Brain microvascular endothelial cell (primary cell): ENCODE measurements at regions not wholly inside any gene's neighbourhood (a gene's known extent, or its start where the extent isn't known, plus 50 kb on each side); places are given as distances from the start of the nearest gene placed in this dataset.
A peak's percentile ranks its signal among the peaks of the same experiment; 100 is the strongest.

ENCODE experiments used
- DNase-seq: peaks from one replicate; pipeline ENCODE4 v3.0.0-alpha.2; 2020
- H3K27ac ChIP-seq: fragments of 250-450 bp; sonication (Bioruptor Pico); 2 replicates; pipeline ENCODE4 v1.5.1; 2020; ENCODE audit warnings: mild to moderate bottlenecking, moderate library complexity
- H3K27me3 ChIP-seq: fragments of 250-450 bp; sonication (Bioruptor Pico); replicated peaks from 2 replicates; pipeline ENCODE4 v1.5.1; 2020; ENCODE audit warnings: mild to moderate bottlenecking
- H3K36me3 ChIP-seq: fragments of 250-450 bp; sonication (Bioruptor Pico); replicated peaks from 2 replicates; pipeline ENCODE4 v1.5.1; 2020; ENCODE audit warnings: mild to moderate bottlenecking
- H3K4me3 ChIP-seq: 2 replicates; pipeline ENCODE4 v1.5.1; 2011; ENCODE audit warnings: low read depth, mild to moderate bottlenecking, control low read depth, low read length, moderate library complexity
- in situ Hi-C: cut with HindIII; loops from 2 replicates; pipeline ENCODE4 v1.10.0; 2017; ENCODE audit warnings: low sequenced_read_pairs, low pct_ligation_motif_present
- TF ChIP-seq, protein P1 (sequence below): IDR thresholded peaks from 2 replicates; pipeline ENCODE4 v1.5.1; 2011; ENCODE audit warnings: low read depth, mild to moderate bottlenecking, moderate library complexity, low read length, control low read depth, inconsistent platforms; ENCODE audit errors: missing control alignments

DNA sequence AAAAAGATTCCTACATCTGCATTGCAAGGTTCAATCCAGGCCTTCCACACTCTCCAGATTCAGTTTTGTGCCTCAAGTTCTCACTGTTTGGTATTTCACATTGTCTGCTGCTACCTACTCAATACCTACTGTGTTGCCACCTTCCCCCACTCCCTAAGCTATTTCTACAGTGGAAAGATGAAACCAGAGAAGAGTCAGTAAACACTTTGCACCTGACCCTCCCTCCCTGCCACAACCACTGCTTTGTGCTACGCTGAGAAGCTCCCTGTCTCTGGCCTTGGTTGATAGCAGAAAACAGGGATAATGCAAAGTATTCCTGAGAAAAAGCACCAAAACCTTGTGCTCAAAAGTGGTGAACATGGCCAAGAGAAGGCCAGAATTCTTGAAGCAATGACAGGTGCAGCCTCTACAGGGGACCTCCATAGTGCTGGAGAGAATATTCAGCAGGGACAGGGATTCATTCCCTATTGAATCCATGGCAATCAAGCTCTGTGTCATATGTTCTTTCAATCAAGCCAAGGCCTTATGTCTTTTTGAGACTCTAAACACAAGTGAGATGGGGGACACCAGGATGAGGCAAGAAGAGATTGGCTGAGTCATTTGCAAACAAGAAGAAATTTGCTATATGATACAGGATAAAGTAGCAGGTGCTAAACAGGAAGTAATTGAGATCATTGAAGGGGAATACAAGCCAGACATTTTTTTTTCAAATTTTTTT, 83.5 kb upstream of the LIPC start:
- TF ChIP-seq, protein P1, sequence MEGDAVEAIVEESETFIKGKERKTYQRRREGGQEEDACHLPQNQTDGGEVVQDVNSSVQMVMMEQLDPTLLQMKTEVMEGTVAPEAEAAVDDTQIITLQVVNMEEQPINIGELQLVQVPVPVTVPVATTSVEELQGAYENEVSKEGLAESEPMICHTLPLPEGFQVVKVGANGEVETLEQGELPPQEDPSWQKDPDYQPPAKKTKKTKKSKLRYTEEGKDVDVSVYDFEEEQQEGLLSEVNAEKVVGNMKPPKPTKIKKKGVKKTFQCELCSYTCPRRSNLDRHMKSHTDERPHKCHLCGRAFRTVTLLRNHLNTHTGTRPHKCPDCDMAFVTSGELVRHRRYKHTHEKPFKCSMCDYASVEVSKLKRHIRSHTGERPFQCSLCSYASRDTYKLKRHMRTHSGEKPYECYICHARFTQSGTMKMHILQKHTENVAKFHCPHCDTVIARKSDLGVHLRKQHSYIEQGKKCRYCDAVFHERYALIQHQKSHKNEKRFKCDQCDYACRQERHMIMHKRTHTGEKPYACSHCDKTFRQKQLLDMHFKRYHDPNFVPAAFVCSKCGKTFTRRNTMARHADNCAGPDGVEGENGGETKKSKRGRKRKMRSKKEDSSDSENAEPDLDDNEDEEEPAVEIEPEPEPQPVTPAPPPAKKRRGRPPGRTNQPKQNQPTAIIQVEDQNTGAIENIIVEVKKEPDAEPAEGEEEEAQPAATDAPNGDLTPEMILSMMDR: no peak
- Histone ChIP-seq H3K27me3 (no peaks in the 10 kb centered on the region), H3K4me3 (no peak overlapping the region), H3K36me3 (no peaks in the 10 kb centered on the region), H3K27ac (no peak overlapping the region)
- in situ Hi-C loops: no loop called here
- DNase-seq: no peak

DNA sequence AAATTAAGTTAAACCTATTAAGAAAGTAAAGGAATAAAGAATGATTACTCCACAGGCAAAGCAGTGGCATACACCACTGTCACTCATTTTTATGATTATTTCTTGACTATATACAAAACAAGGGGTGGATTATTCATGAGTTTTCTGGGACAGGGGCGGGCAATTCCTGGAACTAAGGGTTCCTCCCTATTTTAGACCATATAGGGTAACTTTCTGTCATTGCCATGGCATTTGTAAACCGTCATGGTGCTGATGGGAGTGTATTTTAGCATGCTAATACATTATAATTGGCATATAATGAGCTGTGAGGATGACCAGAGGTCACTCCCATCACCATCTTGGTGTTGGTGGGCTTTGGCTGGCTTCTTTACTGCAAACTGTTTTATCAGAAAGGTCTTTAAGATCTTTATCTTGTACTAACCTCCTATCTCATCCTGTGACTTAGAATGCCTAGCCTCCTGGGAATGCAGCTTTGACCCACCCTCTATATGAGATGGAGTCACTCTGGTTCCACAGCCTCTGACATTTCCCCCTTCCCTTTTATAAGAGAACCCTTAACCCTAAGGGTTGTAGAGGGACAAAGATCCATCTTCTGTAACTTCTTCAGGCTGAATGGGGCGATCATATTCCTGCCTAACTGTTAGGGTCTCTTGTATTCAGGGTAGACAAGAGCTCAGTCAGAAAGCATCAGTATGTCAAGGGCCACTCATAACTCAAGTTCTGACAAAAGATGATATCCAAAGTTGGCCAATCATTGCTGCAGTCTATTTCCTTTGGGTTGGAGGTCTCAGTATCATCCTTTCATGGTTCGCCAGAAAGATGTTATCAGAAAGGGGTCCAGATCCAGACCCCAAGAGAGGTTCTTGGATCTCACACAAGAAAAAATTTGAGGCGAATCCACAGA, 79.5 kb upstream of the LIPC start:
- H3K27ac ChIP-seq: no peak overlapping the region
- DNase-seq: no peak
- in situ Hi-C loops: no loop called here

DNA sequence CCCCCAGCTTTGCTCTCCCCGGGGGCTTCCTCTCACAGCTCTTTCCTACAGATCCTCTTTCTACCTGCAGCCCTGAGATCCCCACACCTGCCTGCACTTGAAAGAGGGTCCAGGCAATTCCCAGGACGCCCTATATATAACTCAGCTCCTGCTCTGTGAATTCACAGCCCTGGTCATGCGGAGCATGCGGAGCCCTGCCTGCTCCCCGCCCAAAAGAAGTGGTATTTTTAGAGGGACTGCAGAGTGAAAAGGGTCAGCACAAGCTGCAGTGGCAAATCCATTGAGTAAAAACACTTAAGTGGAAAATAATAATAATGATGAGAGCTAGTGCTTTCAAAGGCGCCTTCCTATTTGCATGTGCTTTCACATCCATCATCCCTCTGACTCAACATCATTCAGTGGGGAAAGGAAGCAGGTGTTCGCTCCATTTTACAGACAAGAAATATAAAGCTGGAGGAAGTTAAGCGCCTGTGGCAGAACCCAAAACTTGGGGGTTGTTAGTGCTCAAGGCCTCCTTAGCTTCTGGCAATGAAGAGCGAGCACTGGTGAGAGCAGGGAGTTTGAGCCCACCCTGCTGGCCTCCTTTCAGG, 76.3 kb upstream of the LIPC start:
- in situ Hi-C loops: no loop called here
- TF ChIP-seq, protein P1: no peak
- H3K36me3 ChIP-seq: no peaks in the 10 kb centered on the region
- no peak for DNase-seq
- no peak overlapping the region for H3K4me3 ChIP-seq
- H3K27ac ChIP-seq: no peak overlapping the region
- no peaks in the 10 kb centered on the region for H3K27me3 ChIP-seq

More for the DNA sequence above, 79.5 kb upstream of the LIPC start:
- Histone ChIP-seq H3K4me3 (no peak overlapping the region), H3K27me3 (no peaks in the 10 kb centered on the region), H3K36me3 (no peaks in the 10 kb centered on the region)
- TF ChIP-seq, protein P1: no peak

DNA sequence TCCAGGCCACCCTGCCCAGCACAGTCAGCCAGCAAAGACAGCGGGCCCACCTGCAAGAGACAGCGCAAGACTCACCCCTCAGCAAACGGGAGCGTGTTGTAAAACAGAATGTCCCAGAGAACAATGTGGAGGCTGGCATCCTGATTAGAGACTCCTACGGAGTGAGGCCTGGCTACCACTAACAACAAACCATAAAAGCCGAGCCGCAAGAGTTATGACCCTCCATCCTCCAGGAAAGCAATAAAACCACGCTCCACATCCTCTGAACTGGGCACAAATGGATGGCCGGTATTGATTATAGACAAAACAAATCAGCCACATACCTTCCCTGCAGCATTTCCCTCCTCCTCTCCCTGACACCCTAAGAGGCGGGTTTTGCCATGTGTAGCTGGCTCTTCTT, 75.8 kb upstream of the LIPC start:
- Histone ChIP-seq H3K4me3 (no peak overlapping the region), H3K36me3 (no peaks in the 10 kb centered on the region), H3K27me3 (no peaks in the 10 kb centered on the region), H3K27ac (no peak overlapping the region)
- in situ Hi-C loops: no loop called here
- TF ChIP-seq, protein P1: no peak
- DNase-seq: no peak

DNA sequence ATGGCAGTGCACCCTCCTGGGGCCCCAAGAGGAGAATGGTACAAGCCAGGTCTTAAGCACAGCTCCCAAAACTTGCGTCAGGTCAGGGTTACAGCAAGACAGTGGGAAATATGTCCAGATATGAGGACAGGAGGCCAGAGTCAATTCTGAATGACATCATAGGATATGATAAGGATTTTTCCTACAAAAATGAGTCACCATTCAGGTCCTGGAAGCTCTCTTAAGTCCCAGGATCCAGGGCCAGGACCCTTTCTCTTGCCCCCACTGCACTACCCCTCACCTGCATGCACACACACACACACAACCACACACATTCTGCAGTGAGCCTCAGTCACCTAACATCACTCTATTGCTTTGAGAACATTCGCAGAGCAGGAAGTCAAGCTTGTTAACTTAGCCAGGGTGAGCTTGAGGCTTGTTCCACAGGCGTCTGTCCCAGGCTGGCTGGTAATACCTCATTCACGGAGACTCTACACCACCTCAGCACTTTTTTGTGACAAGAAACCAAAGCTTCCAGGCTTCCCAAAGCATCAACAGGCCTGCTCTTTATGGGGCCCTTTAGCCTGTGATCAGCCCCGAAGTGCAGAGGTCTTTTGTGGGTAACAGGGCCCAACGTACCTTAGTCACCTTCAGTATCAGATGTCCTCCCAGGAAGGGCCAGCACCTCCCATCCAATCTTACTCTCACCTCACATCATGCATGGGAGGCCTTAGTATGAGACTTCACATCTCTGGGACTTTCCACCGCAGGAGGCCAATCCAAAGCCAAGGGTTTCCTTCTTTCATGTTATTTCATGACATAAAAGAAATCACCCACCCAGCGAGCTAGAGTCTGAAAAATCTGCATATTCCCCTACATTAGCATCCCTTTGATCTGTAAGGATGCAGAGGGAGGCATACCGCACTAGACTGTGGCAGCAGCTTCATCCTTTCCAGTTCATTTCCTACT, 74.0 kb upstream of the LIPC start:
- Histone ChIP-seq H3K36me3 (no peaks in the 10 kb centered on the region), H3K4me3 (no peak overlapping the region), H3K27ac (no peak overlapping the region), H3K27me3 (no peaks in the 10 kb centered on the region)
- in situ Hi-C loops: no loop called here
- TF ChIP-seq, protein P1: no peak
- peak; percentile 23 for DNase-seq
